GM21825 (cell line): ENCODE measurements at regions not wholly inside any gene's neighbourhood (a gene's known extent, or its start where the extent isn't known, plus 50 kb on each side); places are given as distances from the start of the nearest gene placed in this dataset.
A peak's percentile ranks its signal among the peaks of the same experiment; 100 is the strongest.
"Not testable (repeated sequence)": the region's sequence is repeated elsewhere in the genome, so short reads cannot be mapped to it uniquely, and the experiment has no call there.

Experiments used
- ATAC-seq: cut with Tn5 transposase; IDR thresholded peaks from one replicate; pipeline ENCODE4 v1.9.1; 2021; ENCODE audit warnings: mild to moderate bottlenecking, moderate library complexity; ENCODE audit not compliant: unreplicated experiment

- ATAC-seq = no peak
Measured at GRCh38 chr1:67528141-67528540, 97.9 kb upstream of the SERBP1 start.

GRCh38 chr1:67530071-67530470 lies 99.9 kb upstream of the SERBP1 start:
- no peak for ATAC-seq

- peak; percentile 57 for ATAC-seq
Measured at GRCh38 chr1:67532452-67533216, 102.4 kb upstream of the SERBP1 start.

GRCh38 chr1:67534627-67535065 lies 104.4 kb upstream of the SERBP1 start:
- ATAC-seq = no peak

GRCh38 chr1:67535474-67535873 lies 105.3 kb upstream of the SERBP1 start:
- ATAC-seq = peak; percentile 78

GRCh38 chr1:67536957-67537666 lies 106.9 kb upstream of the SERBP1 start:
- no peak for ATAC-seq

GRCh38 chr1:67537667-67538018 lies 107.4 kb upstream of the SERBP1 start:
- no peak for ATAC-seq

GRCh38 chr1:67540025-67540732 lies 110.0 kb upstream of the SERBP1 start:
- no peak for ATAC-seq

GRCh38 chr1:67540733-67541125 lies 110.5 kb upstream of the SERBP1 start:
- ATAC-seq = no peak

- ATAC-seq = no peak
Measured at GRCh38 chr1:67542747-67543146, 112.5 kb upstream of the SERBP1 start.

- no peak for ATAC-seq
Measured at GRCh38 chr1:67544921-67545320, 114.7 kb upstream of the SERBP1 start.

GRCh38 chr1:67545364-67545763 lies 115.2 kb upstream of the SERBP1 start:
- no peak for ATAC-seq

GRCh38 chr1:67551375-67551774 lies 121.2 kb upstream of the SERBP1 start:
- ATAC-seq = no peak

GRCh38 chr1:67552336-67552759 lies 122.1 kb upstream of the SERBP1 start:
- no peak for ATAC-seq

GRCh38 chr1:67554204-67554603 lies 124.0 kb upstream of the SERBP1 start:
- not testable (repeated sequence) for ATAC-seq

GRCh38 chr1:67555461-67556296 lies 125.5 kb upstream of the SERBP1 start:
- ATAC-seq = no peak

GRCh38 chr1:67556297-67556900 lies 126.2 kb upstream of the SERBP1 start:
- no peak for ATAC-seq

- no peak for ATAC-seq
Measured at GRCh38 chr1:67557696-67558448, 127.1 kb upstream of the GADD45A start.

GRCh38 chr1:67558449-67559193 lies 126.4 kb upstream of the GADD45A start:
- ATAC-seq = no peak
